ENCODE measurements at regions not wholly inside any gene's neighbourhood (a gene's known extent, or its start where the extent isn't known, plus 50 kb on each side); places are given as distances from the start of the nearest gene placed in this dataset.

GRCh38 chr4:166290426-166290825 is 417.4 kb downstream of the TLL1 start:
- no peak for TF ChIP-seq EP300 (IDR thresholded peaks at IDR 0.05)
- TF ChIP-seq CTCF (IDR thresholded peaks at IDR 0.05): no peak
- TF ChIP-seq POLR2AphosphoS5 (IDR thresholded peaks at IDR 0.05): no peak
- TF ChIP-seq POLR2A (IDR thresholded peaks at IDR 0.05): no peak

Data from sigmoid colon (tissue), 4 donors.